Neural progenitor cell (in vitro differentiated cells): ENCODE measurements at regions not wholly inside any gene's neighbourhood (a gene's known extent, or its start where the extent isn't known, plus 50 kb on each side); places are given as distances from the start of the nearest gene placed in this dataset.

Experiments
- DNase-seq: peaks from one replicate; pipeline ENCODE4 v3.0.0-alpha.2; 2016; ENCODE audit warnings: low spot score
- H2AFZ ChIP-seq: fragments of 200-600 bp; sonication (generic); replicated peaks from 2 replicates; pipeline ENCODE4 v1.6.1; 2016; ENCODE audit warnings: antibody characterized with exemption
- H3F3A ChIP-seq: fragments of 200-600 bp; sonication (generic); 2 replicates; pipeline ENCODE4 v1.6.1; 2016; ENCODE audit warnings: antibody characterized with exemption, low read depth
- H3K27ac ChIP-seq: fragments of 200-600 bp; sonication (generic); 2 replicates; pipeline ENCODE4 v1.5.1; 2016; ENCODE audit warnings: mild to moderate bottlenecking
- H3K27me3 ChIP-seq: fragments of 200-600 bp; sonication (generic); 2 replicates; pipeline ENCODE4 v1.6.1; 2016; ENCODE audit warnings: mild to moderate bottlenecking, moderate library complexity
- H3K36me3 ChIP-seq: fragments of 200-600 bp; sonication (generic); 2 replicates; pipeline ENCODE4 v1.5.1; 2016
- H3K4me1 ChIP-seq: fragments of 200-600 bp; sonication (generic); 2 replicates; pipeline ENCODE4 v1.6.1; 2016; ENCODE audit warnings: mixed run types
- H3K4me2 ChIP-seq: fragments of 200-600 bp; sonication (generic); 2 replicates; pipeline ENCODE4 v1.6.1; 2016
- H3K4me3 ChIP-seq: fragments of 200-600 bp; sonication (generic); 2 replicates; pipeline ENCODE4 v1.5.1; 2016
- H3K79me2 ChIP-seq: fragments of 200-600 bp; sonication (generic); 2 replicates; pipeline ENCODE4 v1.6.1; 2016; ENCODE audit warnings: low read depth
- H3K9ac ChIP-seq: fragments of 200-600 bp; sonication (generic); 2 replicates; pipeline ENCODE4 v1.6.1; 2016
- H3K9me3 ChIP-seq: fragments of 200-600 bp; sonication (generic); 2 replicates; pipeline ENCODE4 v1.5.1; 2016; ENCODE audit warnings: low read depth
- H4K20me1 ChIP-seq: fragments of 200-600 bp; sonication (generic); 2 replicates; pipeline ENCODE4 v1.6.1; 2016; ENCODE audit warnings: low read depth
- H3K27ac Mint-ChIP-seq: 3 replicates; pipeline ENCODE4 v1.8.0; 2021; ENCODE audit warnings: mixed read lengths
- H3K27me3 Mint-ChIP-seq: 2 replicates; pipeline ENCODE4 v1.8.0; 2022; ENCODE audit warnings: low read depth, mild to moderate bottlenecking, inconsistent platforms, moderate library complexity, mixed read lengths; ENCODE audit not compliant: insufficient read depth
- H3K36me3 Mint-ChIP-seq: 3 replicates; pipeline ENCODE4 v1.8.0; 2021; ENCODE audit warnings: mixed read lengths
- H3K4me1 Mint-ChIP-seq: 3 replicates; pipeline ENCODE4 v1.8.0; 2021; ENCODE audit warnings: mixed read lengths
- H3K4me3 Mint-ChIP-seq: 3 replicates; pipeline ENCODE4 v1.8.0; 2021; ENCODE audit warnings: mild to moderate bottlenecking, moderate library complexity, mixed read lengths
- H3K9me3 Mint-ChIP-seq: 3 replicates; pipeline ENCODE4 v1.8.0; 2020; ENCODE audit warnings: mixed read lengths
- CTCF ChIP-seq: fragments of 200-600 bp; sonication (generic); IDR thresholded peaks from 2 replicates; pipeline ENCODE4 v1.5.1; 2017; ENCODE audit warnings: antibody characterized with exemption, mild to moderate bottlenecking
- EZH2 ChIP-seq: fragments of 200-600 bp; sonication (generic); IDR thresholded peaks from 2 replicates; pipeline ENCODE4 v1.6.1; 2017; ENCODE audit warnings: antibody characterized with exemption, mild to moderate bottlenecking, moderate library complexity
- EZH2phosphoT487 ChIP-seq: fragments of 200-600 bp; sonication (generic); IDR thresholded peaks from 2 replicates; pipeline ENCODE4 v1.6.1; 2017; ENCODE audit warnings: antibody characterized with exemption

GRCh38 chr16:74183601-74184360, 112.8 kb upstream of the PSMD7 start:
- Histone ChIP-seq H3K27me3 (no peaks in the 10 kb centered on the region), H3K79me2 (no peaks in the 10 kb centered on the region), H3K4me3 (no peak overlapping the region), H3K36me3 (no peaks in the 10 kb centered on the region), H3K4me1 (no peaks in the 10 kb centered on the region), H4K20me1 (no peaks in the 10 kb centered on the region), H3K9me3 (no peaks in the 10 kb centered on the region), H3K9ac (no peak overlapping the region), H3K27ac (no peak overlapping the region), H2AFZ (no peak overlapping the region), H3F3A (no peaks in the 10 kb centered on the region), H3K4me2 (no peak overlapping the region)
- H3K27ac Mint-ChIP-seq = no peak overlapping the region
- TF ChIP-seq EZH2 (no peak), CTCF (no peak), EZH2phosphoT487 (no peak)
- peaks cover 12% of the 10 kb centered on the region for H3K9me3 Mint-ChIP-seq
- H3K36me3 Mint-ChIP-seq = no peaks in the 10 kb centered on the region
- peaks cover 2% of the 10 kb centered on the region for H3K27me3 Mint-ChIP-seq
- H3K4me3 Mint-ChIP-seq = no peak overlapping the region
- no peaks in the 10 kb centered on the region for H3K4me1 Mint-ChIP-seq
- DNase-seq = no peak

GRCh38 chr16:74169687-74170376, 126.8 kb upstream of the PSMD7 start:
- TF ChIP-seq EZH2phosphoT487 = no peak
- no peak for TF ChIP-seq EZH2
- TF ChIP-seq CTCF = no peak
- no peak overlapping the region for H3K4me3 ChIP-seq
- H3K4me2 ChIP-seq = no peak overlapping the region
- H3K27me3 ChIP-seq = no peaks in the 10 kb centered on the region
- no peaks in the 10 kb centered on the region for H3F3A ChIP-seq
- peaks cover 11% of the 10 kb centered on the region for H3K4me1 ChIP-seq
- H3K36me3 ChIP-seq = no peaks in the 10 kb centered on the region
- no peaks in the 10 kb centered on the region for H3K79me2 ChIP-seq
- no peaks in the 10 kb centered on the region for H4K20me1 ChIP-seq
- no peaks in the 10 kb centered on the region for H3K9me3 ChIP-seq
- Mint-ChIP-seq H3K9me3 (peaks cover 3% of the 10 kb centered on the region), H3K27ac (no peak overlapping the region), H3K27me3 (peaks cover 3% of the 10 kb centered on the region), H3K36me3 (no peaks in the 10 kb centered on the region), H3K4me3 (no peak overlapping the region), H3K4me1 (peaks cover 16% of the 10 kb centered on the region)
- H2AFZ ChIP-seq = peak overlapping the region; percentile 64
- no peak overlapping the region for H3K9ac ChIP-seq
- no peak overlapping the region for H3K27ac ChIP-seq
- no peak for DNase-seq

- Mint-ChIP-seq H3K36me3 (no peaks in the 10 kb centered on the region), H3K4me3 (no peak overlapping the region), H3K27ac (no peak overlapping the region), H3K27me3 (peaks cover 3% of the 10 kb centered on the region), H3K9me3 (peaks cover 3% of the 10 kb centered on the region), H3K4me1 (peaks cover 16% of the 10 kb centered on the region)
- H3K4me2 ChIP-seq = no peak overlapping the region
- DNase-seq = no peak
- H3K4me1 ChIP-seq = peaks cover 11% of the 10 kb centered on the region
- no peaks in the 10 kb centered on the region for H4K20me1 ChIP-seq
- no peak overlapping the region for H3K4me3 ChIP-seq
- no peaks in the 10 kb centered on the region for H3K36me3 ChIP-seq
- no peaks in the 10 kb centered on the region for H3K79me2 ChIP-seq
- no peak for TF ChIP-seq EZH2phosphoT487
- TF ChIP-seq EZH2 = no peak
- TF ChIP-seq CTCF = no peak
- no peaks in the 10 kb centered on the region for H3K27me3 ChIP-seq
- H3K27ac ChIP-seq = no peak overlapping the region
- H3F3A ChIP-seq = no peaks in the 10 kb centered on the region
- no peaks in the 10 kb centered on the region for H3K9me3 ChIP-seq
- no peak overlapping the region for H3K9ac ChIP-seq
- H2AFZ ChIP-seq = no peak overlapping the region
Measured at GRCh38 chr16:74169066-74169465, 127.5 kb upstream of the PSMD7 start.
